Esophagus (tissue), 2 donors: ENCODE measurements at regions not wholly inside any gene's neighbourhood (a gene's known extent, or its start where the extent isn't known, plus 50 kb on each side); places are given as distances from the start of the nearest gene placed in this dataset.
A peak's percentile ranks its signal among the peaks of the same experiment; 100 is the strongest.

Experiments
- H3K27ac ChIP-seq, 2 donors: one replicate each; pipeline ENCODE4 v1.5.1; 2013; ENCODE audit warnings: low read depth in 2 of 2, mild to moderate bottlenecking in 2 of 2, inconsistent platforms in 1 of 2, low read length in 1 of 2, moderate library complexity in 1 of 2
- H3K27me3 ChIP-seq, 2 donors: one replicate each; pipeline ENCODE4 v1.6.1; 2013; ENCODE audit warnings: low read length in 2 of 2, control low read depth in 1 of 2, mild to moderate bottlenecking in 1 of 2; ENCODE audit not compliant: insufficient read depth in 2 of 2, control insufficient read depth in 1 of 2
- H3K36me3 ChIP-seq, 2 donors: one replicate each; pipeline ENCODE4 v1.6.1; 2013; ENCODE audit warnings: low read length in 1 of 2; ENCODE audit not compliant: control insufficient read depth in 2 of 2, insufficient read depth in 2 of 2
- H3K4me1 ChIP-seq, 2 donors: one replicate each; pipeline ENCODE4 v1.6.1; 2013; ENCODE audit warnings: low read length in 1 of 2; ENCODE audit not compliant: control insufficient read depth in 2 of 2, insufficient read depth in 2 of 2
- H3K4me3 ChIP-seq, 2 donors: one replicate each; pipeline ENCODE4 v1.5.1; 2013; ENCODE audit warnings: low read length in 2 of 2, mild to moderate bottlenecking in 2 of 2, low read depth in 1 of 2, moderate library complexity in 1 of 2
- H3K9me3 ChIP-seq, 2 donors: one replicate each; pipeline ENCODE4 v1.6.1; 2013; ENCODE audit warnings: mild to moderate bottlenecking in 2 of 2, low read depth in 1 of 2, low read length in 1 of 2, moderate library complexity in 1 of 2; ENCODE audit not compliant: control insufficient read depth in 2 of 2, insufficient read depth in 1 of 2
- WGBS, 2 donors: extraction: QIAGEN DNeasy Blood & Tissue Kit; methylation state at CpG; one replicate each; pipeline ENCODE4 v1.1.7; 2013; 5-methylcytosine and 5-hydroxymethylcytosine counted together
- donor health status: healthy with polysubstance abuse.
- donor health status: Bipolar disorder and iron deficiency.

- Histone ChIP-seq H3K27me3 (no peaks in the 10 kb centered on the region), H3K4me3 (no peak overlapping the region), H3K4me1 (peaks cover 0 to 2% of the 10 kb centered on the region in 2 donors), H3K9me3 (no peaks in the 10 kb centered on the region), H3K36me3 (no peaks in the 10 kb centered on the region), H3K27ac (no peak overlapping the region)
- WGBS, 2 donors, result 47 to 70% methylated on average over 2 of the region's 2 CpGs
Observed at GRCh38 chr5:155268770-155269425, 255.3 kb downstream of the KIF4B start.

- Histone ChIP-seq H3K27ac (peak overlapping the region in 1 of 2 donors; percentile 37), H3K9me3 (peaks cover 0 to 2% of the 10 kb centered on the region in 2 donors), H3K27me3 (no peaks in the 10 kb centered on the region), H3K4me1 (peaks cover 0 to 2% of the 10 kb centered on the region in 2 donors), H3K4me3 (no peak overlapping the region), H3K36me3 (no peaks in the 10 kb centered on the region)
- 29 to 36% methylated on average over 3 of the region's 3 CpGs for WGBS, 2 donors
Observed at GRCh38 chr5:155270725-155271124, 257.2 kb downstream of the KIF4B start.

GRCh38 chr5:155274484-155274883, 260.9 kb downstream of the KIF4B start:
- Histone ChIP-seq H3K4me3 (no peak overlapping the region), H3K36me3 (no peaks in the 10 kb centered on the region), H3K9me3 (peaks cover 0 to 2% of the 10 kb centered on the region in 2 donors), H3K27me3 (no peaks in the 10 kb centered on the region), H3K4me1 (peaks cover 0 to 3% of the 10 kb centered on the region in 2 donors), H3K27ac (no peak overlapping the region)
- 18 to 19% methylated on average over 5 of the region's 5 CpGs for WGBS, 2 donors

- Histone ChIP-seq H3K27me3 (no peaks in the 10 kb centered on the region), H3K36me3 (no peaks in the 10 kb centered on the region), H3K4me3 (no peak overlapping the region), H3K9me3 (peaks cover 0 to 2% of the 10 kb centered on the region in 2 donors), H3K4me1 (peaks cover 0 to 3% of the 10 kb centered on the region in 2 donors), H3K27ac (no peak overlapping the region)
- WGBS, 2 donors, result 55 to 81% methylated on average over 6 of the region's 6 CpGs
Observed at GRCh38 chr5:155275222-155275621, 261.7 kb downstream of the KIF4B start.

GRCh38 chr5:155276231-155276630, 262.7 kb downstream of the KIF4B start:
- Histone ChIP-seq H3K36me3 (no peaks in the 10 kb centered on the region), H3K27ac (no peak overlapping the region), H3K4me3 (no peak overlapping the region), H3K9me3 (peaks cover 0 to 2% of the 10 kb centered on the region in 2 donors), H3K27me3 (no peaks in the 10 kb centered on the region), H3K4me1 (peaks cover 0 to 2% of the 10 kb centered on the region in 2 donors)
- 47 to 64% methylated on average over 3 of the region's 3 CpGs for WGBS, 2 donors

- Histone ChIP-seq H3K9me3 (peaks cover 0 to 2% of the 10 kb centered on the region in 2 donors), H3K4me1 (peaks cover 0 to 2% of the 10 kb centered on the region in 2 donors), H3K27me3 (no peaks in the 10 kb centered on the region), H3K27ac (peak overlapping the region in 1 of 2 donors; percentile 33), H3K4me3 (no peak overlapping the region), H3K36me3 (no peaks in the 10 kb centered on the region)
- WGBS, 2 donors, result 56 to 57% methylated on average over 4 of the region's 4 CpGs
Observed at GRCh38 chr5:155278532-155278931, 265.0 kb downstream of the KIF4B start.

GRCh38 chr5:155282503-155283107, 269.1 kb downstream of the KIF4B start:
- Histone ChIP-seq H3K27ac (peak overlapping the region in 1 of 2 donors; percentile 33), H3K4me3 (no peak overlapping the region), H3K36me3 (no peaks in the 10 kb centered on the region), H3K9me3 (no peaks in the 10 kb centered on the region), H3K4me1 (no peaks in the 10 kb centered on the region), H3K27me3 (no peaks in the 10 kb centered on the region)
- WGBS, 2 donors, result 45 to 48% methylated on average over 6 of the region's 6 CpGs

- WGBS, 2 donors, result 51 to 57% methylated on average over 1 of the region's 1 CpG
- Histone ChIP-seq H3K27ac (no peak overlapping the region), H3K4me1 (no peaks in the 10 kb centered on the region), H3K9me3 (no peaks in the 10 kb centered on the region), H3K4me3 (no peak overlapping the region), H3K36me3 (no peaks in the 10 kb centered on the region), H3K27me3 (no peaks in the 10 kb centered on the region)
Observed at GRCh38 chr5:155285706-155286105, 272.2 kb downstream of the KIF4B start.

- no peak overlapping the region for H3K4me3 ChIP-seq
- 59 to 65% methylated on average over 1 of the region's 1 CpG for WGBS, 2 donors
- H3K9me3 ChIP-seq, result no peaks in the 10 kb centered on the region
- H3K27ac ChIP-seq, result no peak overlapping the region
- no peaks in the 10 kb centered on the region for H3K27me3 ChIP-seq
- no peaks in the 10 kb centered on the region for H3K4me1 ChIP-seq
- H3K36me3 ChIP-seq, result no peaks in the 10 kb centered on the region
Observed at GRCh38 chr5:155290937-155291336, 277.4 kb downstream of the KIF4B start.
